ENCODE measurements at regions not wholly inside any gene's neighbourhood (a gene's known extent, or its start where the extent isn't known, plus 50 kb on each side); places are given as distances from the start of the nearest gene placed in this dataset.

- in situ Hi-C loops (cut with HindIII; ENCODE audit: low sequenced_read_pairs), result no loop called here
- no peak overlapping the region for H3K4me3 ChIP-seq (ENCODE audit: low read depth, low read length)
- TF ChIP-seq, protein P1, sequence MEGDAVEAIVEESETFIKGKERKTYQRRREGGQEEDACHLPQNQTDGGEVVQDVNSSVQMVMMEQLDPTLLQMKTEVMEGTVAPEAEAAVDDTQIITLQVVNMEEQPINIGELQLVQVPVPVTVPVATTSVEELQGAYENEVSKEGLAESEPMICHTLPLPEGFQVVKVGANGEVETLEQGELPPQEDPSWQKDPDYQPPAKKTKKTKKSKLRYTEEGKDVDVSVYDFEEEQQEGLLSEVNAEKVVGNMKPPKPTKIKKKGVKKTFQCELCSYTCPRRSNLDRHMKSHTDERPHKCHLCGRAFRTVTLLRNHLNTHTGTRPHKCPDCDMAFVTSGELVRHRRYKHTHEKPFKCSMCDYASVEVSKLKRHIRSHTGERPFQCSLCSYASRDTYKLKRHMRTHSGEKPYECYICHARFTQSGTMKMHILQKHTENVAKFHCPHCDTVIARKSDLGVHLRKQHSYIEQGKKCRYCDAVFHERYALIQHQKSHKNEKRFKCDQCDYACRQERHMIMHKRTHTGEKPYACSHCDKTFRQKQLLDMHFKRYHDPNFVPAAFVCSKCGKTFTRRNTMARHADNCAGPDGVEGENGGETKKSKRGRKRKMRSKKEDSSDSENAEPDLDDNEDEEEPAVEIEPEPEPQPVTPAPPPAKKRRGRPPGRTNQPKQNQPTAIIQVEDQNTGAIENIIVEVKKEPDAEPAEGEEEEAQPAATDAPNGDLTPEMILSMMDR (IDR thresholded peaks at IDR 0.05; ENCODE audit: low read depth, low read length), result no peak
- no peak for DNase-seq (ENCODE audit: low read depth, low spot score)
Observed at GRCh38 chr10:130257897-130258296, 121.7 kb downstream of the GLRX3 start.

DNA sequence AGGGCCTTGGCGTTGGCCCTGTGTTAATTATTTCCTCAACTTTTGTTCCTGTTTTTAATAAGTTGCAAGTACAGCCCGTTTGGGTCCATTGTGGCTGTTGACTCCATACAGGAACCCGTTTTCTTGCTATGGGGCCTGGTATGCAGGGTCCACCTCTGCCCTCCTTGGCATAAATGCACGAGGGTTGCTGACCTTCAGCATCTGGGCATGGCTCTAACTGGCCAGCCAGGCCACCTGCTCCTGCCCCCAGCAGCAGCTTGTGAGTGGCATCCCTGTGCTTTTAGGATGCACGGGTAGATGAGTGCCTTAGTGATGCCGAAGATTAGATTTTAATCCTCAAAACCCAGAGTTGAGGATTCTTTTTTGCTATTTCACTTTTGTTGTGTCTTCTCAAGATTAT, 123.2 kb downstream of the GLRX3 start:
- in situ Hi-C loops (cut with HindIII; ENCODE audit: low sequenced_read_pairs), result no loop called here
- TF ChIP-seq, protein P1 (IDR thresholded peaks at IDR 0.05; ENCODE audit: low read depth, low read length), result no peak
- H3K4me3 ChIP-seq (ENCODE audit: low read depth, low read length), result no peak overlapping the region
- no peak for DNase-seq (ENCODE audit: low read depth, low spot score)

DNA sequence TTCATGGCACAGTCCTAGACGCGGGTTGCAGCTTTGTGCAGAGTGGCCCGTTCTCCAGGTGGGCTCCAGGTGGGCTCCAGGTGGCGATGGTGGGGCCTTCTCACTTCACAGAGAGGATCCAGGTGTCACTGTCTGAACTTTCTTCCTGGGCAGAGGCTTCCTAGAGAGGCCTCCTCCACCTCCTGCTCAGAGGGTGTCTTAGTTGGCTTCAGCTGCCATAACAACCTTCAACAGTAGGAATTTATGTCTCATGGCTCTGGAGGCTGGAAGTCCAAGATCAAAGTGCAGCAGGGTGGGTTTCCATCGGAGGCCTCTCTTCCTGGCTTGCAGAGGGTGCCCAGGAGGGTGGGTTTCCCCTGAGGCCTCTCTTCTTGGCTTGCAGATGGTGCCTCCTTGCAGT, 125.1 kb downstream of the GLRX3 start:
- in situ Hi-C loops (cut with HindIII; ENCODE audit: low sequenced_read_pairs), result no loop called here
- no peak for DNase-seq (ENCODE audit: low read depth, low spot score)
- TF ChIP-seq, protein P1 (IDR thresholded peaks at IDR 0.05; ENCODE audit: low read depth, low read length), result no peak
- H3K4me3 ChIP-seq (ENCODE audit: low read depth, low read length), result no peak overlapping the region

DNA sequence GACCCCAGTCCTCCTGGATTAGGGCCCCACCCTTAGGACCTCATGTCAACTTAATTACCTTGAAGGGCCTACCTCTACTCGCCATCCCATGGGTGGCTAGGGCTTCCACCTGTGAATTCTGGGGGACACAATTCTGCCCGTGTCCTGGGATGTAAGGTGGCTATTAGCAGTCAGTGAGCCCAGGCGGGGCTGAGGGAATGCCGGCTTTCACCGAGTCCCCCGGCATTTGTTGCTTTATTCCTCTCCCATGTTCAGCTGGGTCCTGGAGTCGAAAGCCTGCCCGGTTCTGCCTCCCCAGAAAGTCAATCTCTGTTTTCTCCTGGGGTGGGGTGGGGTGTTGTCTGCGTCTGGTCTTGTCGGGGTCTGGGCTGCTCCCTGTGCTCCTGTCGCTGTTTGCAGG, 125.6 kb downstream of the GLRX3 start:
- in situ Hi-C loops (cut with HindIII; ENCODE audit: low sequenced_read_pairs), result no loop called here
- no peak for DNase-seq (ENCODE audit: low read depth, low spot score)
- no peak overlapping the region for H3K4me3 ChIP-seq (ENCODE audit: low read depth, low read length)
- TF ChIP-seq, protein P1 (IDR thresholded peaks at IDR 0.05; ENCODE audit: low read depth, low read length), result no peak

DNA sequence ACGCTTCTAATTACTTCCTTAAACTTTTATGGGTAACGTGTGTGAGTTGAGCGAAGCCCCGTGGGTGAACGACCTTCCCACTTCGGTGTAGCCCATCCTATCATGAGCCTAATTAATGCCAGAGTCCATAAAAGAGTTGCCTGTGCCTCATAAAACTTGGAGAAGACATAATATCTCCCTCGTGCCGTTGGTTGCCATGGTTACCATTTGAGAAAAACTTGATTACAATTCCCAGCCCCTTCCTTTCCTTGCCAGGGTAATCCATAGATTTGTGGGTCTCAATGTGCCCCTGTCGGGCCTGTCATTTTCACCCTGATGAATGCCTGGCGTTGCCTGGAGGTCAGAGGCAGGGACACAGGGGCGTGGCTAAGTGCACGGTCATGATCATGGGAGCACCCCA, 127.1 kb downstream of the GLRX3 start:
- DNase-seq (ENCODE audit: low read depth, low spot score), result no peak
- no peak overlapping the region for H3K4me3 ChIP-seq (ENCODE audit: low read depth, low read length)
- in situ Hi-C loops (cut with HindIII; ENCODE audit: low sequenced_read_pairs), result no loop called here
- TF ChIP-seq, protein P1 (IDR thresholded peaks at IDR 0.05; ENCODE audit: low read depth, low read length), result no peak

GRCh38 chr10:130265542-130265941, 129.4 kb downstream of the GLRX3 start:
- H3K4me3 ChIP-seq (ENCODE audit: low read depth, low read length), result no peak overlapping the region
- no peak for DNase-seq (ENCODE audit: low read depth, low spot score)
- TF ChIP-seq, protein P1 (IDR thresholded peaks at IDR 0.05; ENCODE audit: low read depth, low read length), result no peak
- in situ Hi-C loops (cut with HindIII; ENCODE audit: low sequenced_read_pairs), result no loop called here
